Astrocyte (in vitro differentiated cells and primary cell): ENCODE measurements at regions not wholly inside any gene's neighbourhood (a gene's known extent, or its start where the extent isn't known, plus 50 kb on each side); places are given as distances from the start of the nearest gene placed in this dataset.

ENCODE experiments used
- DNase-seq: peaks from one replicate; pipeline ENCODE4 v3.0.0-alpha.2; 2010; ENCODE audit warnings: low read depth
- FAIRE-seq: peaks from 2 replicates; lab custom pipeline; 2011; peaks lifted over from hg19 to GRCh38; lab: Jason Lieb, UNC
- H2AFZ ChIP-seq: 2 replicates; pipeline ENCODE4 v1.6.0; 2012; ENCODE audit warnings: low read depth, low read length, inconsistent platforms
- H3K27ac ChIP-seq: 2 replicates; pipeline ENCODE4 v1.5.1; 2011; ENCODE audit warnings: low read depth, low read length, inconsistent platforms
- H3K27me3 ChIP-seq: 2 replicates; pipeline ENCODE4 v1.6.0; 2011; ENCODE audit warnings: low read length, inconsistent platforms; ENCODE audit not compliant: insufficient read depth
- H3K36me3 ChIP-seq: 2 replicates; pipeline ENCODE4 v1.5.1; 2011; ENCODE audit warnings: low read length, inconsistent platforms; ENCODE audit not compliant: insufficient read depth
- H3K4me1 ChIP-seq: 2 replicates; pipeline ENCODE4 v1.5.1; 2011; ENCODE audit warnings: low read length, inconsistent platforms; ENCODE audit not compliant: insufficient read depth
- H3K4me2 ChIP-seq: 2 replicates; pipeline ENCODE4 v1.6.0; 2012; ENCODE audit warnings: low read length, inconsistent platforms
- H3K4me3 ChIP-seq: 2 replicates; pipeline ENCODE4 v1.5.1; 2011; ENCODE audit warnings: low read depth, mild to moderate bottlenecking, low read length, inconsistent platforms; ENCODE audit not compliant: insufficient read depth
- H3K79me2 ChIP-seq: 2 replicates; pipeline ENCODE4 v1.6.0; 2012; ENCODE audit warnings: mild to moderate bottlenecking, low read length, inconsistent platforms; ENCODE audit not compliant: insufficient read depth
- H3K9ac ChIP-seq: 2 replicates; pipeline ENCODE4 v1.6.0; 2012; ENCODE audit warnings: mild to moderate bottlenecking, low read length, inconsistent platforms
- H3K9me3 ChIP-seq: 2 replicates; pipeline ENCODE4 v1.5.1; 2012; ENCODE audit warnings: low read depth, mild to moderate bottlenecking, low read length, inconsistent platforms; ENCODE audit not compliant: insufficient read depth
- H4K20me1 ChIP-seq: 2 replicates; pipeline ENCODE4 v1.6.0; 2012; ENCODE audit warnings: low read length, inconsistent platforms; ENCODE audit not compliant: insufficient read depth
- H3K27ac Mint-ChIP-seq: one replicate; pipeline ENCODE4 v1.8.0; 2021; ENCODE audit warnings: mild to moderate bottlenecking, mixed read lengths; ENCODE audit not compliant: unreplicated experiment
- H3K27me3 Mint-ChIP-seq: one replicate; pipeline ENCODE4 v1.8.0; 2021; ENCODE audit warnings: low read depth, mixed read lengths; ENCODE audit not compliant: unreplicated experiment
- H3K36me3 Mint-ChIP-seq: one replicate; pipeline ENCODE4 v1.8.0; 2021; ENCODE audit warnings: low read depth, mixed read lengths; ENCODE audit not compliant: unreplicated experiment
- H3K4me1 Mint-ChIP-seq: one replicate; pipeline ENCODE4 v1.8.0; 2021; ENCODE audit warnings: low read depth, mixed read lengths; ENCODE audit not compliant: unreplicated experiment
- H3K4me3 Mint-ChIP-seq: one replicate; pipeline ENCODE4 v1.8.0; 2021; ENCODE audit warnings: mild to moderate bottlenecking, moderate library complexity, mixed read lengths; ENCODE audit not compliant: unreplicated experiment
- H3K9me3 Mint-ChIP-seq: one replicate; pipeline ENCODE4 v1.8.0; 2021; ENCODE audit warnings: mild to moderate bottlenecking, mixed read lengths; ENCODE audit not compliant: unreplicated experiment
- CTCF ChIP-seq: IDR thresholded peaks from 2 replicates; pipeline ENCODE4 v1.5.1; 2011; ENCODE audit warnings: low read depth, mild to moderate bottlenecking, inconsistent platforms, low read length, moderate library complexity; ENCODE audit not compliant: insufficient read depth
- EZH2 ChIP-seq: IDR thresholded peaks from 2 replicates; pipeline ENCODE4 v1.6.1; 2012; ENCODE audit warnings: mild to moderate bottlenecking, low read length, inconsistent platforms; ENCODE audit not compliant: insufficient read depth

- H3K36me3 ChIP-seq = no peaks in the 10 kb centered on the region
- H3K27me3 Mint-ChIP-seq = peaks cover 12% of the 10 kb centered on the region
- DNase-seq (no peak), FAIRE-seq (no peak)
- TF ChIP-seq CTCF = no peak
- TF ChIP-seq EZH2 = no peak
- no peak overlapping the region for H3K4me2 ChIP-seq
- H3K27me3 ChIP-seq = no peaks in the 10 kb centered on the region
- no peak overlapping the region for H3K4me3 ChIP-seq
- no peaks in the 10 kb centered on the region for H3K4me1 Mint-ChIP-seq
- no peaks in the 10 kb centered on the region for H3K36me3 Mint-ChIP-seq
- H4K20me1 ChIP-seq = no peaks in the 10 kb centered on the region
- H3K9ac ChIP-seq = no peak overlapping the region
- H3K27ac Mint-ChIP-seq = no peak overlapping the region
- H3K4me1 ChIP-seq = no peaks in the 10 kb centered on the region
- no peak overlapping the region for H2AFZ ChIP-seq
- no peak overlapping the region for H3K4me3 Mint-ChIP-seq
- H3K9me3 ChIP-seq = peaks cover 2% of the 10 kb centered on the region
- peaks cover 3% of the 10 kb centered on the region for H3K9me3 Mint-ChIP-seq
- no peaks in the 10 kb centered on the region for H3K79me2 ChIP-seq
- no peak overlapping the region for H3K27ac ChIP-seq
Measured at GRCh38 chr2:59926731-59927130, 626.7 kb downstream of the BCL11A start.

DNA sequence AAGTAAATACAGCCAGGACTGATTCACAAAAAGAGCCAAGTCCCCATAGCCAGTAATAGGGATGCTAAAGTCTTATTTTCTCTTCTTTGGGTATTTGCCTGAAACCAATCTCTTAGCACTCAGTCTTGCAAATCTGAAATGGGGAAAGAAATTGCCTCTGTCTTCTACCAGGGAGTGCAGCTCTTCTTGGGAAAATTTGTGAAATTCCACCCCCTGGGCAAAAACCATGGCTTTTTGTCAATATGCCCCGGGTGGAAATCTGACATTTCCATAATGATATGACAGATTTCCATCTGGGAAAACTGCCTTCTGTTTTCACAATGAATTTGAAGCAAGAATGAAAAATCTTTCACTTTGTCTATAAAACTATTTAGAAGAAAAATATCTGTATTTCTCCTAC lies 628.1 kb downstream of the BCL11A start:
- Histone ChIP-seq H3K9ac (no peak overlapping the region), H3K27me3 (no peaks in the 10 kb centered on the region), H3K4me1 (no peaks in the 10 kb centered on the region), H2AFZ (no peak overlapping the region), H3K36me3 (no peaks in the 10 kb centered on the region), H4K20me1 (no peaks in the 10 kb centered on the region), H3K79me2 (no peaks in the 10 kb centered on the region), H3K27ac (no peak overlapping the region), H3K9me3 (no peaks in the 10 kb centered on the region), H3K4me2 (no peak overlapping the region), H3K4me3 (no peak overlapping the region)
- Mint-ChIP-seq H3K27me3 (peaks cover 9% of the 10 kb centered on the region), H3K9me3 (no peaks in the 10 kb centered on the region), H3K27ac (no peak overlapping the region), H3K4me3 (no peak overlapping the region), H3K36me3 (no peaks in the 10 kb centered on the region), H3K4me1 (peaks cover 6% of the 10 kb centered on the region)
- TF ChIP-seq CTCF (no peak), EZH2 (no peak)
- no peak for DNase-seq
- no peak for FAIRE-seq

DNA sequence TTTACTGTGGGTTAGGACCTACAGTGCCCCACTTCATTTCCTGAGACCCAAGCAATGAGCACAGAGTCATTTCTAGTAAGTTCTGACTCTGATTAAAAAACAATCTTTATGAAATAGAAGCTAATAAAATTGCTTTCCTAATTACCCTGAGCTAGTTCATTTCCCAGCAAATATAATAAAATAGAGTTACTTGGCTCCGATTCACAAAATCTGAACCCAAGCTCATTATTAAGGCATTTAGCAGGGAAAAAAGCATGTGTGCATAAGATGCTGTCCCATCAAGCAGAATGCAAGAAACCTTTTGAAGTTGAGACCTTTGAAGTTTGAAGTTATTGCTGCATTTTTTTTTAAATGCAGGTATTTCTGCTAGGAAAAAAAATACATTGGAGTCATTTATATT lies 629.1 kb downstream of the BCL11A start:
- FAIRE-seq (no peak), DNase-seq (no peak)
- H3K36me3 ChIP-seq = no peaks in the 10 kb centered on the region
- Mint-ChIP-seq H3K9me3 (no peaks in the 10 kb centered on the region), H3K27ac (no peak overlapping the region), H3K4me3 (no peak overlapping the region), H3K4me1 (peaks cover 6% of the 10 kb centered on the region), H3K27me3 (peaks cover 2% of the 10 kb centered on the region), H3K36me3 (no peaks in the 10 kb centered on the region)
- H3K4me3 ChIP-seq = no peak overlapping the region
- H3K4me2 ChIP-seq = no peak overlapping the region
- TF ChIP-seq CTCF (no peak), EZH2 (no peak)
- H4K20me1 ChIP-seq = no peaks in the 10 kb centered on the region
- no peaks in the 10 kb centered on the region for H3K4me1 ChIP-seq
- H3K27ac ChIP-seq = no peak overlapping the region
- H2AFZ ChIP-seq = no peak overlapping the region
- no peaks in the 10 kb centered on the region for H3K79me2 ChIP-seq
- H3K27me3 ChIP-seq = no peaks in the 10 kb centered on the region
- no peaks in the 10 kb centered on the region for H3K9me3 ChIP-seq
- no peak overlapping the region for H3K9ac ChIP-seq
